Body of pancreas (tissue), 4 donors: ENCODE measurements at regions not wholly inside any gene's neighbourhood (a gene's known extent, or its start where the extent isn't known, plus 50 kb on each side); places are given as distances from the start of the nearest gene placed in this dataset.

ENCODE experiments used
- ATAC-seq: fragments of 150-250 bp; one replicate; pipeline ENCODE4 v1.9.1; 2016
- DNase-seq, 4 donors: peaks; one replicate each; pipeline ENCODE4 v3.0.0-alpha.2; 2019
- H3K27ac ChIP-seq, 4 donors: fragments of 200-600 bp; sonication (generic); 1 replicate in 3 of 4; 2 replicates in 1 of 4; pipeline versions ENCODE4 v1.5.1 to v1.6.1; 2016 to 2019; ENCODE audit warnings: mild to moderate bottlenecking in 1 of 4, mixed read lengths in 1 of 4, moderate library complexity in 1 of 4
- H3K27me3 ChIP-seq, 2 donors: fragments of 200-600 bp; sonication (generic); one replicate each; pipeline ENCODE4 v1.6.0; 2016; ENCODE audit warnings: mild to moderate bottlenecking in 1 of 2
- H3K36me3 ChIP-seq, 2 donors: fragments of 200-600 bp; sonication (generic); replicated peaks in 1 of 2; 2 replicates each; pipeline ENCODE4 v1.5.1; 2016; ENCODE audit warnings: low read depth in 2 of 2; ENCODE audit not compliant: insufficient read depth in 1 of 2
- H3K4me1 ChIP-seq: fragments of 200-600 bp; sonication (generic); one replicate; pipeline ENCODE4 v1.6.0; 2016
- H3K4me3 ChIP-seq, 2 donors: fragments of 200-600 bp; sonication (generic); 1 replicate in 1 of 2; 2 replicates in 1 of 2; pipeline ENCODE4 v1.5.1; 2016 to 2019
- H3K9me3 ChIP-seq, 3 donors: fragments of 200-600 bp; sonication (generic); 1 replicate in 2 of 3; 2 replicates in 1 of 3; pipeline ENCODE4 v1.5.1; 2016
- CTCF ChIP-seq, 7 experiments: fragments of 450-650 bp in 4 of 7; fragments of 200-600 bp in 3 of 7; sonication (generic) in 3 of 7; IDR thresholded peaks; one replicate each; pipeline ENCODE4 v1.5.1; 2016 to 2019; ENCODE audit warnings: antibody characterized with exemption in 7 of 7
- POLR2A ChIP-seq, 3 donors: fragments of 450-650 bp; IDR thresholded peaks; one replicate each; pipeline ENCODE4 v1.6.1; 2016; ENCODE audit warnings: antibody characterized with exemption in 3 of 3, mild to moderate bottlenecking in 2 of 3
- WGBS, 2 donors: methylation state at CpG; one replicate each; pipeline ENCODE4 v1.1.5; 2017; 5-methylcytosine and 5-hydroxymethylcytosine counted together
- intact Hi-C: fragments of 100-400 bp; cut with DNase I; formaldehyde crosslinking; loops from one replicate; pipeline ENCODE4 v1.15.1; 2023

DNA sequence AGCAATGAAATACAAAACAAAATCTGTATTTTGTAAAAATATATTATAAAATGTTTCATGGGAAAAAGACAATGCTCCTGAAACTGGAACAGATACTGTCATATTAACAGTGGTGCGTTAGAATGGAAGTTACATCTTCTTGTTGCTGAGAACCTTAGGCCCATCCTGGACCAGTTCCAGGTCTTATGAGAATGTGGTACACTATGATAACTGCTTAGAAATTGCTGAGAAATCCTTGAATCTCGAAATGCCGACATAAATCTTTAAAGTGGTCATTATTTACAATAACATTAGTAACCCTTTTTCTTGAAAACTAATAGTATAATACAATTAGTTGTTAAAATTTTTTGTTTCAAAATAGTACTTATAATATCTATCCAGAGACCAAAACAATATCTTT, 747.9 kb upstream of the NCAM2 start:
- Histone ChIP-seq H3K36me3 (no peaks in the 10 kb centered on the region), H3K27me3 (no peaks in the 10 kb centered on the region), H3K4me3 (no peak overlapping the region), H3K9me3 (no peaks in the 10 kb centered on the region), H3K27ac (no peak overlapping the region), H3K4me1 (no peaks in the 10 kb centered on the region)
- TF ChIP-seq CTCF (IDR thresholded peaks at IDR 0.05) = no peak
- TF ChIP-seq POLR2A (IDR thresholded peaks at IDR 0.05) = no peak
- ATAC-seq = no peak
- WGBS, 2 donors = 37 to 42% methylated on average over 3 of the region's 3 CpGs
- no peak for DNase-seq
- intact Hi-C loops = no loop called here

GRCh38 chr21:20253261-20253660, 744.9 kb upstream of the NCAM2 start:
- ATAC-seq (no peak), DNase-seq (no peak)
- 69 to 71% methylated on average over 3 of the region's 3 CpGs for WGBS, 2 donors
- no peak for TF ChIP-seq CTCF (IDR thresholded peaks at IDR 0.05)
- no peak for TF ChIP-seq POLR2A (IDR thresholded peaks at IDR 0.05)
- Histone ChIP-seq H3K36me3 (no peaks in the 10 kb centered on the region), H3K27me3 (no peaks in the 10 kb centered on the region), H3K4me1 (no peaks in the 10 kb centered on the region), H3K9me3 (no peaks in the 10 kb centered on the region), H3K27ac (no peak overlapping the region), H3K4me3 (no peak overlapping the region)
- intact Hi-C loops = no loop called here

DNA sequence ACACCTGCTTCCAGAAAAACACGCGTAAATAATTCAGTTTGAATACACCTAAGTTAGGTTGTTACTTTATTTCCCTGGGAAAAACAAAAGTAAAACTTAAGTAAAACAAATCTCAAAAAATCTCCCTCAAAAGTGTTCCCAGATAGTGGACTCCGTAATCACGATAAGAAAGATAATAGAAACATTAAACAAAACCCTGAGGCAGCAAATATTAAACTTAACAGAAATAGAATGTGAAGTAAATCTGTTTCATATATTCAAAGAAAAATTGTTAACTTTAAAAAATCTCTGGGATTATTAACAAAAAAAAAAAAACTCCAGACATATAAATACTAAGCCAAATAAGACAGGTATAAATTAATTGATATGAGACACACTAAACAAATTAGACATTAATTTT, 743.2 kb upstream of the NCAM2 start:
- TF ChIP-seq CTCF (IDR thresholded peaks at IDR 0.05) (no peak), POLR2A (IDR thresholded peaks at IDR 0.05) (no peak)
- ATAC-seq (no peak), DNase-seq (no peak)
- H3K27ac ChIP-seq = no peak overlapping the region
- no peak overlapping the region for H3K4me3 ChIP-seq
- 68 to 74% methylated on average over 4 of the region's 4 CpGs for WGBS, 2 donors
- H3K4me1 ChIP-seq = no peaks in the 10 kb centered on the region
- intact Hi-C loops = no loop called here
- H3K36me3 ChIP-seq = no peaks in the 10 kb centered on the region
- no peaks in the 10 kb centered on the region for H3K27me3 ChIP-seq
- no peaks in the 10 kb centered on the region for H3K9me3 ChIP-seq

DNA sequence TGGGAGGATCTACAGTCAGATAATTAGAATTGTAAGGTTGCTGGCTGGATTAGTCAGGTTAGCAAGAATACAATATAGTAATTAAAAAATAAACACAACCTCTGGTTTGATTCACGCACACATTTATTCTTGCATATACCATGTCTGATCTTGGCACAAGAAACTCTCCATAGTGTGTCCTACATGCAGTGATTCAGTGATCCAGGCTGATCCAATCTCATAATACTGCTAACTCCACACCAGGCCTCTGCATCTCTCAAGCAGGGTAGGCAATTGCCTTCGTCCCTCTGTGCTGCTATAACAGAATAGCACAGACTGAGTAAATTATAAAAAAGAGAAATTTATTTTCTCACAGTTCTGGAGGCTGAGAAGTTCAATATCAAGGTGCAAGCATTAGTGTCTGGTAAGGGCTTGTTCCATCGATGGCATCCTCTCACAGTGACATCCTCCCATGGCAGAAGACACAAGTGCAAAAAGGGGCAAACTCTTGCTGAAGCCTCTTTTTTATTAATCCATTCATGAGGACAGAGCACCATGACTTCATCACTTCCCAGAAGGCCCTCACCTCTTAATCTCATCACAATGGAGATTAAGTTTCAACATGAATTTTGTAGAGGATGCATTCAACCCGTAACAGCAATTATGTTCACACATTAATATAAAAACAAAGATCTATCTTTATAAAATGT, 741.0 kb upstream of the NCAM2 start:
- TF ChIP-seq CTCF (IDR thresholded peaks at IDR 0.05) (no peak), POLR2A (IDR thresholded peaks at IDR 0.05) (no peak)
- 62 to 71% methylated on average over 4 of the region's 4 CpGs for WGBS, 2 donors
- Histone ChIP-seq H3K4me1 (no peaks in the 10 kb centered on the region), H3K36me3 (no peaks in the 10 kb centered on the region), H3K4me3 (no peak overlapping the region), H3K27ac (no peak overlapping the region), H3K27me3 (no peaks in the 10 kb centered on the region), H3K9me3 (no peaks in the 10 kb centered on the region)
- ATAC-seq (no peak), DNase-seq (no peak)
- intact Hi-C loops = no loop called here

- no peak for TF ChIP-seq CTCF (IDR thresholded peaks at IDR 0.05)
- TF ChIP-seq POLR2A (IDR thresholded peaks at IDR 0.05) = no peak
- H3K27me3 ChIP-seq = no peaks in the 10 kb centered on the region
- DNase-seq = no peak
- H3K36me3 ChIP-seq = no peaks in the 10 kb centered on the region
- intact Hi-C loops = no loop called here
- no peaks in the 10 kb centered on the region for H3K4me1 ChIP-seq
- H3K9me3 ChIP-seq = no peaks in the 10 kb centered on the region
- 13 to 14% methylated on average over 2 of the region's 2 CpGs for WGBS, 2 donors
- no peak overlapping the region for H3K27ac ChIP-seq
- no peak overlapping the region for H3K4me3 ChIP-seq
- no peak for ATAC-seq
These were observed 739.7 kb upstream of the NCAM2 start for GRCh38 chr21:20258542-20258941.
